HepG2 (cell line): ENCODE measurements at regions not wholly inside any gene's neighbourhood (a gene's known extent, or its start where the extent isn't known, plus 50 kb on each side); places are given as distances from the start of the nearest gene placed in this dataset.
"Not testable (repeated sequence)": the region's sequence is repeated elsewhere in the genome, so short reads cannot be mapped to it uniquely, and the experiment has no call there.

Experiments
- ATAC-seq: fragments of 200-7000 bp; cut with Tn5 transposase; 3 replicates; pipeline ENCODE4 v1.9.1; 2020; ENCODE audit warnings: mild to moderate bottlenecking, moderate library complexity
- BruUV-seq: library from RNA; stranded (reverse); fragments of 400-500 nt; replicated peaks from 2 replicates; lab custom pipeline; 2021; lab: Mats Ljungman, UMichigan
- CTCF ChIA-PET: fragments of 300-600 bp; formaldehyde crosslinking; extraction: SDS; loops from one replicate; lab custom pipeline; 2021; ENCODE audit warnings: low total read pairs, inconsistent platforms, low intra/inter-chr PET ratio; lab: Yijun Ruan, JAX
- POLR2A ChIA-PET: fragments of 350-600 bp; sonication (Branson Sonifier 250); formaldehyde crosslinking; loops from one replicate; lab custom pipeline; 2020; ENCODE audit warnings: antibody characterized with exemption, inconsistent platforms; lab: Yijun Ruan, JAX
- DNase-seq: peaks from one replicate; pipeline ENCODE4 v3.0.0-alpha.2; 2015; ENCODE audit warnings: low spot score
- FAIRE-seq: peaks from 3 replicates; lab custom pipeline; 2011; peaks lifted over from hg19 to GRCh38; lab: Jason Lieb, UNC
- H2AFZ ChIP-seq: one replicate; pipeline ENCODE4 v1.6.1; 2011; ENCODE audit warnings: low read length, inconsistent platforms
- H3K27ac ChIP-seq: fragments of 300-600 bp; 3 replicates; pipeline ENCODE4 v1.8.0; 2011; ENCODE audit warnings: mixed run types, mild to moderate bottlenecking, mixed read lengths, low read length, inconsistent platforms; ENCODE audit not compliant: insufficient read depth; ENCODE audit errors: extremely low read length
- H3K27me3 ChIP-seq, 2 experiments: fragments of 200-600 bp in 1 of 2; 2 replicates in 1 of 2; 3 replicates in 1 of 2; pipeline versions ENCODE4 v1.6.0 to v1.8.0; 2011; ENCODE audit warnings: low read length in 2 of 2, mild to moderate bottlenecking in 2 of 2, moderate library complexity in 2 of 2, inconsistent platforms in 1 of 2; ENCODE audit not compliant: insufficient read depth in 2 of 2, control insufficient read depth in 1 of 2
- H3K36me3 ChIP-seq, 2 experiments: fragments of 200-600 bp in 1 of 2; replicated peaks in 1 of 2; 2 replicates in 1 of 2; 3 replicates in 1 of 2; pipeline versions ENCODE4 v1.5.1 to v1.8.0; 2011; ENCODE audit warnings: low read length in 2 of 2, inconsistent platforms in 1 of 2; ENCODE audit not compliant: insufficient read depth in 2 of 2, control insufficient read depth in 1 of 2
- H3K4me1 ChIP-seq: 2 replicates; pipeline ENCODE4 v1.5.1; 2012; ENCODE audit warnings: low read length, inconsistent platforms; ENCODE audit not compliant: insufficient read depth
- H3K4me2 ChIP-seq: 2 replicates; pipeline ENCODE4 v1.6.0; 2011; ENCODE audit warnings: low read depth, low read length, inconsistent platforms
- H3K4me3 ChIP-seq, 3 experiments: fragments of 200-600 bp in 1 of 3; sonication (generic), shearing (Covaris generic) in 1 of 3; replicated peaks in 1 of 3; 2 replicates each; pipeline ENCODE4 v1.5.1; 2011 to 2016; ENCODE audit warnings: low read length in 3 of 3, inconsistent platforms in 2 of 3, low read depth in 2 of 3, mild to moderate bottlenecking in 2 of 3, control low read depth in 1 of 3, mixed read lengths in 1 of 3; ENCODE audit not compliant: insufficient read depth in 1 of 3
- H3K79me2 ChIP-seq: one replicate; pipeline ENCODE4 v1.6.1; 2011; ENCODE audit warnings: low read length, inconsistent platforms; ENCODE audit not compliant: insufficient read depth
- H3K9ac ChIP-seq: 2 replicates; pipeline ENCODE4 v1.6.0; 2011; ENCODE audit warnings: mild to moderate bottlenecking, low read depth, low read length, inconsistent platforms; ENCODE audit not compliant: insufficient read depth
- H3K9me3 ChIP-seq: 2 replicates; pipeline ENCODE4 v1.5.1; 2012; ENCODE audit warnings: mild to moderate bottlenecking, low read length
- H4K20me1 ChIP-seq: 2 replicates; pipeline ENCODE4 v1.6.0; 2011; ENCODE audit warnings: inconsistent platforms, mild to moderate bottlenecking, low read length, moderate library complexity; ENCODE audit not compliant: insufficient read depth
- WGBS: methylation state at CpG from one replicate; pipeline ENCODE4 v1.1.6; 2017; ENCODE audit warnings: low lambda C conversion rate; 5-methylcytosine and 5-hydroxymethylcytosine counted together
- in situ Hi-C: cut with HindIII; loops from 2 replicates; pipeline ENCODE4 v1.10.0; 2017; ENCODE audit warnings: low pct_unique_long_range_greater_than_20kb; ENCODE audit not compliant: extremely low pct_ligation_motif_present
- intact Hi-C: fragments of 100-400 bp; cut with micrococcal nuclease; formaldehyde crosslinking; loops from one replicate; pipeline ENCODE4 v1.10.0; 2022; ENCODE audit not compliant: unreplicated experiment

DNA sequence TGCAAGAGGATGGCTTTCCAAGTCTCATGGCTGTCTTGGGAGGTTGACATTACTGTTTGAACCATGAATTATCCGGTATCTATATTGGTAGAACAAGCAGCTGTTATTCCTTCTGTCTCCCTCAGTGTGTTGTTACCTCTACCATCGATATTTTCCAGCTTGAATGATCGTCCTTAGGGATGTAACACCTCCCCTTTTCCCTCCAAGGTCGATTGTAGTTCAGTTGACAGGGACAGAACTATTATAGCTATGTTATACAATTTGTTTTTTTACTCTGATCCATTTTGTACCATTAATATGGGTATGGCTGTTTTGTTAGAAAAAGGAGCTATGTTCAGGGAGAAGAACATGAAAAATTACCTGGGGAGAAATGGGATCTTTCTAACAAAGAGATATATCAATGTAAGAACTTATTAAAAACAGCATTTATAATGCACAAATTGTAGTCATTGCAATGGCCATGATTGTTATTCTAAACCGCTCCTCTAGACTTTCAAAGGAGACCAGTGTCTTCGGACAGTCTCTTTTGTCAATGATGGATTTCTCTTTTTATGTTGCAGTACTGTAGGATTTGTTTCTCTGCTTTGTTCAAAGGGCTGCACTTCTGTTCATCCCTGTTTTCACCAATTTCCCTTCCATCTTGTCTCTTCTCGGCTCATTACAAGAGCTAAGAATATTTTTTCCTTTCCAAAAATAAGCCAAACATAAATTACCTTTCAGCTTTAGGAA is 1535.5 kb downstream of the KHDRBS2 start:
- BruUV-seq, H3K27ac ChIP-seq, H3K27me3 ChIP-seq, H2AFZ ChIP-seq, intact Hi-C loops, H3K9ac ChIP-seq, ATAC-seq, H3K4me1 ChIP-seq, DNase-seq, POLR2A ChIA-PET, FAIRE-seq, H4K20me1 ChIP-seq, H3K79me2 ChIP-seq, H3K36me3 ChIP-seq, H3K4me3 ChIP-seq, H3K4me2 ChIP-seq, in situ Hi-C loops, CTCF ChIA-PET: not testable (repeated sequence)
- 3% methylated on average over 7 of the region's 7 CpGs for WGBS
- peaks cover 68% of the 10 kb centered on the region for H3K9me3 ChIP-seq

DNA sequence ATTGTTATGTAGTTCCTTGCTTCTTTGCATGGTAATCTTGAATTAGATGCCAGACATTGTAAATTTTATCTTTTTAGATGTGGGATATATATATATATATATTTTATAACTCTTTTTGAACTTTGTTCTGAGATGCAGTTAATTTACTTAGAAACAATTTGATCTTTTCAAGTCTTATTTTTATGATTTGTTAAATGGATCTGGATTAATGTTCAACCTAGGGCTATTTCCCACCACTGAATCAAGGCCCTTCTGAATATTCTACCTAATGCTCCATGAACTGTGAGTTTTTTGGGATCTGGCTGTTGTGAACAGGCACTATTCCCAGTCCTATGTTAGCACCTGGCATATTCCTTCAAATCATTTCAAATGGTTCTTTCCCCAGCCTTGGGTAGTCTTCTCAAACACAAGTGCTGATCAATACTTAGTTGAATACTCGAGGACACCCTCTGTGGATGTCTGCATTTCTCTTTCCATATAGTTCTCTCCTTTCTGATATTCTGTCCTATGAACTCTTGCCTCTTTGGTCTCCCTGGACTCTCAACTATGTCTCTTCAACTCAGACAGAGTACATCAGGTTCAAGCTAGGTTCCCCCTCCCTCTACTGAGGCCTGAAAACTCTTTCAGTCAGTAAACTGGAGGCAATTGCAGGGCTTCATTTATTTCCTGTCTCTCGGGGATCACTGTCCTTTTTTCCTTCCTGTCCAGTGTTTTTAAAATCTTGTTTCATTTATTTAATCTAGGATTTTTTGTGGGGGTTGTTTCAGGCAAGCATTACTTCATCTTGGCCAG is 1538.1 kb downstream of the KHDRBS2 start:
- H2AFZ ChIP-seq, intact Hi-C loops, H3K4me2 ChIP-seq, H3K4me3 ChIP-seq, H3K27me3 ChIP-seq, H3K4me1 ChIP-seq, DNase-seq, H3K36me3 ChIP-seq, ATAC-seq, FAIRE-seq, POLR2A ChIA-PET, H3K9ac ChIP-seq, H3K27ac ChIP-seq, CTCF ChIA-PET, BruUV-seq, in situ Hi-C loops, H3K79me2 ChIP-seq, H4K20me1 ChIP-seq: not testable (repeated sequence)
- H3K9me3 ChIP-seq, result peaks cover 75% of the 10 kb centered on the region
- 1% methylated on average over 2 of the region's 2 CpGs for WGBS

DNA sequence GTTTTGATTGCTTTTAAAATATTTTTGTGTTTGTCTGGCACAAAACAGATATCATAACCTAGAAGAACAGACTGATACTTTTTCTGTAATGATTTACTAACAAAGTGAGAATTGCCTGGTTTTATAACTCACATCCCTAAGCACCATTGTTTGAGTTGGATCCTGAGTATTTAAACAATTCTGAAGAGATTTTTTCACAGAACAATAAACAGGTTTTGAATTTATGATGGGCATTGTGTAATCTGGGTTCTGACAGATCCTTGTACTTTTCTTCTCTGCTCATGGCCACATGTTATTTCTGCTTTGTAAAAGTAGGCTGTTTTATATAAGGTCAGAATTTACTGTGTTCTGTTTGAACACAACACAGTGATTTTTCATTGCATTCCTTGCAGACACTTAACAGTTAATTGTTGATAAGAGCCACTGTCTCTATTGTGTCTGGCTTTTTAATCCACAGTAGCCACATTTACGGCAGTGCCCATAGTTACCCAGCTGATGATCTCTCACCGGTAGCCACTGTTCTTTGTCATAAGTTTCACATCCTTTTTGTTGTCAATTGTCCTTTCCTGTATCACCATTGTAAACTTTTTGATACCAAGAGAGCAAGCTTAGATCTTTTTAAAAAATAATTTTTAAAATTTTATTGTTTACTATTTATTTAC is 1548.1 kb downstream of the KHDRBS2 start:
- H3K4me3 ChIP-seq, H3K9ac ChIP-seq, H2AFZ ChIP-seq, DNase-seq, BruUV-seq, in situ Hi-C loops, H3K27me3 ChIP-seq, H3K4me2 ChIP-seq, H4K20me1 ChIP-seq, intact Hi-C loops, H3K27ac ChIP-seq, FAIRE-seq, CTCF ChIA-PET, ATAC-seq, H3K36me3 ChIP-seq, H3K79me2 ChIP-seq, POLR2A ChIA-PET, H3K4me1 ChIP-seq: not testable (repeated sequence)
- peaks cover 79% of the 10 kb centered on the region for H3K9me3 ChIP-seq
- WGBS, result 16% methylated on average over 2 of the region's 2 CpGs

- H3K36me3 ChIP-seq, POLR2A ChIA-PET, H3K27me3 ChIP-seq, BruUV-seq, intact Hi-C loops, H3K4me3 ChIP-seq, H3K79me2 ChIP-seq, H4K20me1 ChIP-seq, DNase-seq, ATAC-seq, H3K9ac ChIP-seq, H3K4me1 ChIP-seq, FAIRE-seq, CTCF ChIA-PET, H3K4me2 ChIP-seq, H3K27ac ChIP-seq, in situ Hi-C loops, H2AFZ ChIP-seq: not testable (repeated sequence)
- 11% methylated on average over 6 of the region's 6 CpGs for WGBS
- peaks cover 82% of the 10 kb centered on the region for H3K9me3 ChIP-seq
These were observed 1548.7 kb downstream of the KHDRBS2 start for GRCh38 chr6:60737315-60737714.
